Transverse colon (tissue), 4 donors: ENCODE measurements at regions not wholly inside any gene's neighbourhood (a gene's known extent, or its start where the extent isn't known, plus 50 kb on each side); places are given as distances from the start of the nearest gene placed in this dataset.

Source experiments
- DNase-seq: peaks from one replicate; pipeline ENCODE4 v3.0.0-alpha.2; 2019
- H3K27ac ChIP-seq, 4 donors: fragments of 200-600 bp; sonication (generic); 2 replicates each; pipeline ENCODE4 v1.5.1; 2016 to 2018; ENCODE audit warnings: inconsistent platforms in 4 of 4
- H3K27me3 ChIP-seq: fragments of 200-600 bp; sonication (generic); 2 replicates; pipeline ENCODE4 v1.5.1; 2017; ENCODE audit warnings: inconsistent platforms
- H3K36me3 ChIP-seq, 4 donors: fragments of 200-600 bp; sonication (generic); 2 replicates each; pipeline ENCODE4 v1.5.1; 2017 to 2019; ENCODE audit warnings: inconsistent platforms in 4 of 4
- H3K4me1 ChIP-seq, 4 donors: fragments of 200-600 bp; sonication (generic); 2 replicates each; pipeline ENCODE4 v1.5.1; 2017 to 2020; ENCODE audit warnings: inconsistent platforms in 4 of 4
- H3K4me3 ChIP-seq, 4 donors: fragments of 200-600 bp; sonication (generic); 1 replicate in 1 of 4; 2 replicates in 3 of 4; pipeline versions ENCODE4 v1.5.1 to v1.6.1; 2017 to 2019; ENCODE audit warnings: inconsistent platforms in 4 of 4
- H3K9me3 ChIP-seq, 2 donors: fragments of 200-600 bp; sonication (generic); 2 replicates each; pipeline ENCODE4 v1.5.1; 2017 to 2019; ENCODE audit warnings: inconsistent platforms in 2 of 2
- EP300 ChIP-seq: sonication (generic); formaldehyde crosslinking; IDR thresholded peaks from one replicate; pipeline ENCODE4 v1.6.1; 2017; ENCODE audit warnings: antibody characterized with exemption, low read depth
- POLR2A ChIP-seq: fragments of 450-650 bp; IDR thresholded peaks from one replicate; pipeline ENCODE4 v1.6.1; 2016; ENCODE audit warnings: antibody characterized with exemption, mild to moderate bottlenecking, moderate library complexity
- POLR2AphosphoS5 ChIP-seq, 3 donors: sonication (generic); formaldehyde crosslinking; IDR thresholded peaks; one replicate each; pipeline ENCODE4 v1.6.1; 2016; ENCODE audit warnings: antibody characterized with exemption in 3 of 3
- WGBS, 2 donors: methylation state at CpG; one replicate each; pipeline ENCODE4 v1.1.5; 2018; ENCODE audit warnings: low coverage in 1 of 2; 5-methylcytosine and 5-hydroxymethylcytosine counted together
- in situ Hi-C, 4 donors: fragments of 200-750 bp; cut with MboI; loops; one replicate each; pipeline versions ENCODE4 v1.15.0 to v1.15.1; 2017; ENCODE audit warnings: low sequenced_read_pairs in 3 of 4, low pct_ligation_motif_present in 1 of 4, low pct_unique_long_range_greater_than_20kb in 1 of 4
- intact Hi-C: fragments of 100-400 bp; cut with DNase I; formaldehyde crosslinking; loops from one replicate; pipeline ENCODE4 v1.15.1; 2023; ENCODE audit warnings: low total_unique reads
- TF ChIP-seq, protein P1 (sequence below), 5 experiments: fragments of 200-600 bp in 3 of 5; fragments of 450-650 bp in 2 of 5; sonication (generic) in 3 of 5; IDR thresholded peaks; 1 replicate in 2 of 5; 2 replicates in 3 of 5; pipeline ENCODE4 v1.5.1; 2016 to 2017; ENCODE audit warnings: antibody characterized with exemption in 5 of 5, inconsistent platforms in 3 of 5, mild to moderate bottlenecking in 2 of 5, moderate library complexity in 1 of 5

DNA sequence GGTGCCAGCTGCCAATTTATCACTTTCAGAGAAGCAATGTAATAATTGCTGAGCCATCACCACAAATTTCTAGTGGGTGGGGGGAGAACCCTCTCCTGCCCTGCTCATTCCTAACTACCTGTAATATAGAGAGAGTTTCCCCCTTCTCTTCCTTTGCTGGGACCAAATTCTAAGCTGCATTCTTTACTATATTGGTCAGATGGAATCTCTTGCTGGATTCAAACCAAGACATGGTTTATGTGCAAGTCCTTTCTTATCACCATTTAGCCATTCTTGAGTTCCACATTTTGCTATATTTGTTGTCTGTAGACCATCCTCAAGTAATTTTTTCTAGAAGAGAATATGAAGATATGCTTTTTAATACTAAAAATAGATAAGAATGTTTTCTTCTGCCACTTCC is 452.1 kb downstream of the MN1 start:
- Histone ChIP-seq H3K27ac (no peak overlapping the region), H3K4me3 (no peak overlapping the region), H3K27me3 (peaks cover 19% of the 10 kb centered on the region), H3K4me1 (no peaks in the 10 kb centered on the region), H3K9me3 (no peaks in the 10 kb centered on the region), H3K36me3 (no peaks in the 10 kb centered on the region)
- TF ChIP-seq EP300 (no peak), POLR2AphosphoS5 (IDR thresholded peaks at IDR 0.05) (no peak), POLR2A (no peak)
- TF ChIP-seq, protein P1, sequence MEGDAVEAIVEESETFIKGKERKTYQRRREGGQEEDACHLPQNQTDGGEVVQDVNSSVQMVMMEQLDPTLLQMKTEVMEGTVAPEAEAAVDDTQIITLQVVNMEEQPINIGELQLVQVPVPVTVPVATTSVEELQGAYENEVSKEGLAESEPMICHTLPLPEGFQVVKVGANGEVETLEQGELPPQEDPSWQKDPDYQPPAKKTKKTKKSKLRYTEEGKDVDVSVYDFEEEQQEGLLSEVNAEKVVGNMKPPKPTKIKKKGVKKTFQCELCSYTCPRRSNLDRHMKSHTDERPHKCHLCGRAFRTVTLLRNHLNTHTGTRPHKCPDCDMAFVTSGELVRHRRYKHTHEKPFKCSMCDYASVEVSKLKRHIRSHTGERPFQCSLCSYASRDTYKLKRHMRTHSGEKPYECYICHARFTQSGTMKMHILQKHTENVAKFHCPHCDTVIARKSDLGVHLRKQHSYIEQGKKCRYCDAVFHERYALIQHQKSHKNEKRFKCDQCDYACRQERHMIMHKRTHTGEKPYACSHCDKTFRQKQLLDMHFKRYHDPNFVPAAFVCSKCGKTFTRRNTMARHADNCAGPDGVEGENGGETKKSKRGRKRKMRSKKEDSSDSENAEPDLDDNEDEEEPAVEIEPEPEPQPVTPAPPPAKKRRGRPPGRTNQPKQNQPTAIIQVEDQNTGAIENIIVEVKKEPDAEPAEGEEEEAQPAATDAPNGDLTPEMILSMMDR (IDR thresholded peaks at IDR 0.05), result no peak
- in situ Hi-C loops (no loop called here), intact Hi-C loops (no loop called here)
- no peak for DNase-seq

DNA sequence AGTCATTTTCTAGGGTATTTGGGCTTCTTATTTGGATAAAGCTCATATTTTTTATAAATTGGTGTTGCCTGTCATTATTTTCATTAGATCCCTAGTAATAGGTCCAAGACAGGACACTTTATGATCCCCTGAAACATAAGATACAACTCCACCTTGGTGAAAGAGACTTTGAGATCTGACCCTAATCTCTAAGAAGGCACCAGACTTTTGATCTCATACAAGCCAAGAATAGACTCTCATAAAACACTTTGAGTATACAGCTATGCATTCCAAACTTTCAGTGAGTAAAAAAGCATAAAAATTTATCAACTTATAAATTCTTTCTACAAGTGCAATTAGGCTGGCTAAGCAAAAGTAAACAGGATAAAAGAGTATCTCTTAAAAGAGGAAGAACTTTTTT is 451.2 kb downstream of the MN1 start:
- H3K4me3 ChIP-seq, result no peak overlapping the region
- no peak overlapping the region for H3K27ac ChIP-seq
- in situ Hi-C loops (no loop called here), intact Hi-C loops (no loop called here)
- no peaks in the 10 kb centered on the region for H3K36me3 ChIP-seq
- no peaks in the 10 kb centered on the region for H3K4me1 ChIP-seq
- no peak for DNase-seq
- TF ChIP-seq, protein P1 (IDR thresholded peaks at IDR 0.05), result no peak
- TF ChIP-seq EP300 (no peak), POLR2AphosphoS5 (IDR thresholded peaks at IDR 0.05) (no peak), POLR2A (no peak)
- peaks cover 19% of the 10 kb centered on the region for H3K27me3 ChIP-seq
- no peaks in the 10 kb centered on the region for H3K9me3 ChIP-seq

DNA sequence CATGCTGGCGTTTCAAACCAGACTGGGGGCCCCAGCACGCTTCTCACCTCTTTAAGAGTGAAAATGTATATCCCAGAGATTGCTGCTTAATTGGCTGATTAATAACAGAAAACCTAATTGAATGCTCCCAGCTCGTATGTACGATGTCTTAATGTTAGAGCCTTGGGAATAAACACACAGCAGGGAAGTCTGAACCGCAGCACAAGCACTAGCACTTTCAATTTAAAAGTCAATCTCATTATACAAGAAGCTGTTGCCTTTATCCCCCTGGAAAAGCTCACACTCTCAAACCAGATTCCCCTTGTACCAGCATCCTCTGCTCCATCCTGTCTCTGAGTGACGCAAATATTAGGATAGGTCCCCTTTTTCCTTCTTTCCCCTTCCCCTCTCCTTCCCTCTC is 449.1 kb downstream of the MN1 start:
- WGBS, 2 donors, result 42 to 80% methylated on average over 1 to 6 of the region's 6 CpGs
- peaks cover 19% of the 10 kb centered on the region for H3K27me3 ChIP-seq
- in situ Hi-C loops (no loop called here), intact Hi-C loops (no loop called here)
- no peaks in the 10 kb centered on the region for H3K4me1 ChIP-seq
- DNase-seq, result no peak
- H3K9me3 ChIP-seq, result peaks cover 0 to 5% of the 10 kb centered on the region in 2 donors
- no peak overlapping the region for H3K4me3 ChIP-seq
- H3K27ac ChIP-seq, result no peak overlapping the region
- no peaks in the 10 kb centered on the region for H3K36me3 ChIP-seq
- TF ChIP-seq EP300, result no peak
- TF ChIP-seq, protein P1 (IDR thresholded peaks at IDR 0.05), result no peak
- no peak for TF ChIP-seq POLR2AphosphoS5 (IDR thresholded peaks at IDR 0.05)
- no peak for TF ChIP-seq POLR2A

DNA sequence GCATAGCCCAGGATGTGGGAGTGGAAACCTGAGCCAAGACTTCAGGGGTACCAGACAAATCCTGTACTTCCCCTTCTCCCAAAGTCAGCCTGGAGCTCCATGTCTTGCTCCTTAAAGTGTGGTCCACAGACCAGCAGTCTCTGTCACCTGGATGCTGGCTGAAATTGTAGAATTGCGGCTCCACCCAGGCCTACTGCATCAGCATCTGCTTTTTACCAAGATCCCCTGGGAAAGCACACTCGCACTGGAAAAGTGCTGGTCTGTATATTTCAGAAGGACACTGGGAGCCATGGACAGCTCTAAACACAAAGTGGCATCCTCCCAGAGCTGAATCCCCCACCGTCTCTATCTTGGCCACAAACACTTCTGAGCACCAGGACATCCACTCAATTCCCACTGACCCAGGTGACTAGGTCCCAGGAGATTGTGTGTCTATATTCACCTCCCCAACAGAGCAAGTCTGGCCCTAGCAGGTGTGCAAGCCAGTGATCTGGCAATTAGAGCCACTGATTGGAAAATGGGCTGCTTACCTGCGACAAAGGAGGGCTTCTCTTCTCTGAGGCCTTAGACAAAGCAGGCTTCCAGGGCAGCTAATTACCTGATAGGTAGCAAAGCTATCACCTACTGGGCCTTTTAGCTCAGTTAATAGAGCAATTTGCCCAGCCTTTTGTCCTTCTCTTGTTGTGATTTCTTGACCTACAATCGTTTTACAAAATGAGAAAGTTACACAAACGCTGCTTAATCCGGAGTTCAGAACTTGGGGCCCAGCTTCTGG is 443.3 kb downstream of the MN1 start:
- WGBS, 2 donors, result 73 to 92% methylated on average over 3 to 7 of the region's 7 CpGs
- Histone ChIP-seq H3K27ac (no peak overlapping the region), H3K27me3 (peaks cover 4% of the 10 kb centered on the region), H3K4me1 (no peaks in the 10 kb centered on the region), H3K36me3 (no peaks in the 10 kb centered on the region), H3K4me3 (no peak overlapping the region), H3K9me3 (peaks cover 0 to 5% of the 10 kb centered on the region in 2 donors)
- intact Hi-C loops, result no loop called here
- in situ Hi-C loops, result no loop called here
- no peak for DNase-seq
- no peak for TF ChIP-seq EP300
- TF ChIP-seq, protein P1 (IDR thresholded peaks at IDR 0.05), result no peak
- no peak for TF ChIP-seq POLR2A
- TF ChIP-seq POLR2AphosphoS5 (IDR thresholded peaks at IDR 0.05), result no peak
